Lower leg skin (tissue), 3 donors: ENCODE measurements at regions not wholly inside any gene's neighbourhood (a gene's known extent, or its start where the extent isn't known, plus 50 kb on each side); places are given as distances from the start of the nearest gene placed in this dataset.

Source experiments
- POLR2A ChIP-seq, 2 donors: fragments of 450-650 bp; IDR thresholded peaks; one replicate each; pipeline ENCODE4 v1.6.1; 2016 to 2017; ENCODE audit warnings: antibody characterized with exemption in 2 of 2, mild to moderate bottlenecking in 1 of 2, moderate library complexity in 1 of 2
- TF ChIP-seq, protein P1 (sequence below), 3 donors: fragments of 450-650 bp; IDR thresholded peaks; one replicate each; pipeline ENCODE4 v1.5.1; 2016; ENCODE audit warnings: antibody characterized with exemption in 3 of 3, mild to moderate bottlenecking in 3 of 3, moderate library complexity in 2 of 3

DNA sequence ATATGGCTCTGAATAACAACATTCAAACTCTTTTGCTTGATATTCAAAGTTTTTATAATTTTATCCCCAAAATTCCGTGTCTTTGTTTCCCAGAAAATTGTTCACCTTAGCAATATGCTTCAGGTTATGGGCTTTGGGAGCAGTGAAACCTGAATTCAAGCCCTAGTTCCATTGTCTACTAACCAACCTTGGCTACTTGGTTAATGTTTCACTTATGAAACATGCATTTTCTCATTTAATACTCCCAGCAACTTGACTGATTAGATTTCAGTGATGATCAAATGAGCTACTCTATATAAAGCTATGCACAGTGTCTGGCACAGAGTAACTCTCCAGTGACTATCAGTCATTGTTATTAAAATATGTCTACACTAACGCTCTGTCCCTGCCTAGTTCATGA is 192.2 kb upstream of the TENT5A start:
- TF ChIP-seq, protein P1, sequence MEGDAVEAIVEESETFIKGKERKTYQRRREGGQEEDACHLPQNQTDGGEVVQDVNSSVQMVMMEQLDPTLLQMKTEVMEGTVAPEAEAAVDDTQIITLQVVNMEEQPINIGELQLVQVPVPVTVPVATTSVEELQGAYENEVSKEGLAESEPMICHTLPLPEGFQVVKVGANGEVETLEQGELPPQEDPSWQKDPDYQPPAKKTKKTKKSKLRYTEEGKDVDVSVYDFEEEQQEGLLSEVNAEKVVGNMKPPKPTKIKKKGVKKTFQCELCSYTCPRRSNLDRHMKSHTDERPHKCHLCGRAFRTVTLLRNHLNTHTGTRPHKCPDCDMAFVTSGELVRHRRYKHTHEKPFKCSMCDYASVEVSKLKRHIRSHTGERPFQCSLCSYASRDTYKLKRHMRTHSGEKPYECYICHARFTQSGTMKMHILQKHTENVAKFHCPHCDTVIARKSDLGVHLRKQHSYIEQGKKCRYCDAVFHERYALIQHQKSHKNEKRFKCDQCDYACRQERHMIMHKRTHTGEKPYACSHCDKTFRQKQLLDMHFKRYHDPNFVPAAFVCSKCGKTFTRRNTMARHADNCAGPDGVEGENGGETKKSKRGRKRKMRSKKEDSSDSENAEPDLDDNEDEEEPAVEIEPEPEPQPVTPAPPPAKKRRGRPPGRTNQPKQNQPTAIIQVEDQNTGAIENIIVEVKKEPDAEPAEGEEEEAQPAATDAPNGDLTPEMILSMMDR (IDR thresholded peaks at IDR 0.05), result no peak
- no peak for TF ChIP-seq POLR2A (IDR thresholded peaks at IDR 0.05)
